CD14-positive monocyte (primary cell): ENCODE measurements at regions not wholly inside any gene's neighbourhood (a gene's known extent, or its start where the extent isn't known, plus 50 kb on each side); places are given as distances from the start of the nearest gene placed in this dataset.

Experiments used
- DNase-seq, 3 donors: peaks; one replicate each; pipeline ENCODE4 v3.0.0-alpha.2; 2011 to 2022
- H2AFZ ChIP-seq: 2 replicates; pipeline ENCODE4 v1.6.0; 2012; ENCODE audit warnings: mild to moderate bottlenecking, low read depth, low read length, inconsistent platforms; ENCODE audit not compliant: insufficient read depth, poor library complexity, severe bottlenecking
- H3K27ac ChIP-seq, 2 donors: 1 replicate in 1 of 2; 2 replicates in 1 of 2; pipeline ENCODE4 v1.5.1; 2012 to 2013; ENCODE audit warnings: low read length in 2 of 2, control low read depth in 1 of 2, inconsistent platforms in 1 of 2, low read depth in 1 of 2, mild to moderate bottlenecking in 1 of 2
- H3K27me3 ChIP-seq, 2 donors: one replicate each; pipeline versions ENCODE4 v1.6.0 to v1.6.1; 2011 to 2013; ENCODE audit warnings: low read length in 2 of 2; ENCODE audit not compliant: control insufficient read depth in 2 of 2, insufficient read depth in 2 of 2
- H3K36me3 ChIP-seq, 2 donors: replicated peaks in 1 of 2; 1 replicate in 1 of 2; 2 replicates in 1 of 2; pipeline versions ENCODE4 v1.5.1 to v1.6.1; 2012 to 2013; ENCODE audit warnings: low read length in 2 of 2, control low read depth in 1 of 2, inconsistent platforms in 1 of 2, mild to moderate bottlenecking in 1 of 2; ENCODE audit not compliant: insufficient read depth in 2 of 2, control insufficient read depth in 1 of 2
- H3K4me1 ChIP-seq, 2 donors: 1 replicate in 1 of 2; 2 replicates in 1 of 2; pipeline versions ENCODE4 v1.5.1 to v1.6.1; 2012 to 2013; ENCODE audit warnings: low read length in 2 of 2, control low read depth in 1 of 2, inconsistent platforms in 1 of 2, mild to moderate bottlenecking in 1 of 2, moderate library complexity in 1 of 2; ENCODE audit not compliant: insufficient read depth in 2 of 2, control insufficient read depth in 1 of 2
- H3K4me2 ChIP-seq: replicated peaks from 2 replicates; pipeline ENCODE3; 2012; ENCODE audit warnings: low read length, moderate library complexity, mild to moderate bottlenecking; ENCODE audit not compliant: poor library complexity, severe bottlenecking; ENCODE audit errors: extremely low read depth
- H3K4me3 ChIP-seq, 3 experiments: fragments of 200-600 bp in 1 of 3; sonication (generic) in 1 of 3; replicated peaks in 1 of 3; 1 replicate in 2 of 3; 2 replicates in 1 of 3; pipeline ENCODE4 v1.5.1; 2011 to 2013; ENCODE audit warnings: low read length in 3 of 3, mild to moderate bottlenecking in 3 of 3, control low read depth in 2 of 3, low read depth in 2 of 3, inconsistent platforms in 1 of 3, moderate library complexity in 1 of 3
- H3K79me2 ChIP-seq: 2 replicates; pipeline ENCODE4 v1.6.0; 2012; ENCODE audit warnings: mild to moderate bottlenecking, control low read depth, inconsistent platforms, low read length, moderate library complexity; ENCODE audit not compliant: insufficient read depth
- H3K9ac ChIP-seq: 2 replicates; pipeline ENCODE4 v1.6.0; 2017; ENCODE audit warnings: low read length, mild to moderate bottlenecking; ENCODE audit not compliant: insufficient read depth, poor library complexity, severe bottlenecking
- H3K9me3 ChIP-seq, 2 donors: replicated peaks in 1 of 2; 1 replicate in 1 of 2; 2 replicates in 1 of 2; pipeline versions ENCODE4 v1.5.1 to v1.6.1; 2012 to 2013; ENCODE audit warnings: low read length in 2 of 2, control low read depth in 1 of 2; ENCODE audit not compliant: control insufficient read depth in 1 of 2, insufficient read depth in 1 of 2
- H4K20me1 ChIP-seq: 2 replicates; pipeline ENCODE4 v1.6.0; 2012; ENCODE audit warnings: mild to moderate bottlenecking, low read length, control low read depth, moderate library complexity; ENCODE audit not compliant: insufficient read depth
- H3K27ac Mint-ChIP-seq, 7 donors: one replicate each; pipeline ENCODE4 v1.8.0; 2020; ENCODE audit warnings: mild to moderate bottlenecking in 7 of 7, mixed read lengths in 7 of 7, moderate library complexity in 6 of 7, inconsistent platforms in 2 of 7
- H3K27me3 Mint-ChIP-seq, 3 donors: one replicate each; pipeline ENCODE4 v1.8.0; 2021 to 2022; ENCODE audit warnings: low read depth in 3 of 3, mild to moderate bottlenecking in 3 of 3, mixed read lengths in 3 of 3, moderate library complexity in 3 of 3, inconsistent platforms in 1 of 3
- H3K36me3 Mint-ChIP-seq, 2 donors: one replicate each; pipeline ENCODE4 v1.8.0; 2020; ENCODE audit warnings: mixed read lengths in 2 of 2, inconsistent platforms in 1 of 2, mild to moderate bottlenecking in 1 of 2
- H3K4me1 Mint-ChIP-seq: one replicate; pipeline ENCODE4 v1.8.0; 2020; ENCODE audit warnings: mild to moderate bottlenecking, mixed read lengths
- H3K4me3 Mint-ChIP-seq, 2 donors: one replicate each; pipeline ENCODE4 v1.8.0; 2020; ENCODE audit warnings: mild to moderate bottlenecking in 2 of 2, mixed read lengths in 2 of 2, moderate library complexity in 1 of 2
- H3K9me3 Mint-ChIP-seq, 7 donors: one replicate each; pipeline ENCODE4 v1.8.0; 2020 to 2022; ENCODE audit warnings: mixed read lengths in 7 of 7, mild to moderate bottlenecking in 6 of 7, moderate library complexity in 6 of 7, inconsistent platforms in 2 of 7
- CTCF ChIP-seq: fragments of 200-600 bp; IDR thresholded peaks from one replicate; pipeline ENCODE4 v1.8.0; 2022; ENCODE audit warnings: antibody characterized with exemption, mild to moderate bottlenecking
- WGBS: methylation state at CpG from one replicate; pipeline ENCODE4 v1.1.5; 2013; ENCODE audit warnings: missing lambda C conversion rate; ENCODE audit not compliant: insufficient coverage; 5-methylcytosine and 5-hydroxymethylcytosine counted together
- intact Hi-C, 2 donors: fragments of 100-400 bp; cut with micrococcal nuclease; formaldehyde crosslinking; loops; one replicate each; pipeline versions ENCODE4 v1.15.0 to v1.15.1; 2023

GRCh38 chr2:215507836-215508235 is 72.0 kb upstream of the FN1 start:
- Histone ChIP-seq H3K4me3 (no peak overlapping the region), H3K36me3 (no peaks in the 10 kb centered on the region), H2AFZ (peak overlapping the region; percentile 8), H3K9ac (no peak overlapping the region), H3K4me1 (peaks cover 42 to 48% of the 10 kb centered on the region in 2 donors), H3K27me3 (no peaks in the 10 kb centered on the region), H3K9me3 (no peaks in the 10 kb centered on the region), H3K79me2 (no peaks in the 10 kb centered on the region), H3K27ac (no peak overlapping the region), H3K4me2 (no peak overlapping the region), H4K20me1 (no peaks in the 10 kb centered on the region)
- Mint-ChIP-seq H3K4me1 (peaks cover 37% of the 10 kb centered on the region), H3K27me3 (no peaks in the 10 kb centered on the region), H3K4me3 (no peak overlapping the region), H3K27ac (peak overlapping the region in 3 of 7 donors; percentile 1 to 50 (median 47)), H3K9me3 (peaks cover 0 to 2% (median 0%) of the 10 kb centered on the region in 7 donors), H3K36me3 (no peaks in the 10 kb centered on the region)
- TF ChIP-seq CTCF: no peak
- DNase-seq: no peak
- intact Hi-C loops: no loop called here
- WGBS: no CpG with 5 or more reads among the region's 3 CpGs

GRCh38 chr2:215507136-215507535 is 71.3 kb upstream of the FN1 start:
- H3K4me2 ChIP-seq: peak overlapping the region; percentile 4
- H4K20me1 ChIP-seq: no peaks in the 10 kb centered on the region
- peaks cover 0 to 2% (median 0%) of the 10 kb centered on the region in 7 donors for H3K9me3 Mint-ChIP-seq
- DNase-seq: peak in 2 of 3 donors; percentile 16 to 59
- no peak overlapping the region for H2AFZ ChIP-seq
- H3K27ac ChIP-seq: no peak overlapping the region
- no peaks in the 10 kb centered on the region for H3K79me2 ChIP-seq
- no peak overlapping the region for H3K4me3 ChIP-seq
- H3K4me3 Mint-ChIP-seq: no peak overlapping the region
- no peaks in the 10 kb centered on the region for H3K27me3 ChIP-seq
- H3K4me1 ChIP-seq: peaks cover 42 to 48% of the 10 kb centered on the region in 2 donors
- no peak for TF ChIP-seq CTCF
- H3K36me3 ChIP-seq: no peaks in the 10 kb centered on the region
- peaks cover 37% of the 10 kb centered on the region for H3K4me1 Mint-ChIP-seq
- intact Hi-C loops: no loop called here
- no peak overlapping the region for H3K9ac ChIP-seq
- H3K27me3 Mint-ChIP-seq: no peaks in the 10 kb centered on the region
- no peaks in the 10 kb centered on the region for H3K36me3 Mint-ChIP-seq
- peak overlapping the region in 3 of 7 donors; percentile 6 to 58 (median 8) for H3K27ac Mint-ChIP-seq
- no peaks in the 10 kb centered on the region for H3K9me3 ChIP-seq
